ENCODE measurements at regions not wholly inside any gene's neighbourhood (a gene's known extent, or its start where the extent isn't known, plus 50 kb on each side); places are given as distances from the start of the nearest gene placed in this dataset.

DNA sequence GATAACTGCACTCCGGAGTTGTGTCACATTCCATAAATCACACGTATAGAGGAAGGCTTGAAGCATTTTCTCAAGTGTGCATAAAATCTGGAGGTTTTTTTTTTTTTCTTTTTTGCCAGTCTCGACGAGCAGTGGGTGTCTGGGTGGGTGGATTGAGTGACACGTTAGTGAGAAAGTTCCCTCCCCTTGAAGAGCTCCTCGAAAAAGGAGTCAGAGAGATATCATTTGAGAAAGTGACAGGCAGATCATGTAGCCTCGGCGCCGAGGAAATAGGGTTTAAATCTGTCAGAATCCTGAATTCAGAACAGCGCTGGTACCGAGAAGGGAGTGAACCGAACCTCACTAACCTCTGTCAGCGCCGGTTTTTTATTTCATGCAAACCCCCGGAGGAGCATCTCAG lies 269.5 kb upstream of the ARID1B start:
- no peak for DNase-seq (ENCODE audit: low spot score)
- H3K36me3 Mint-ChIP-seq (ENCODE audit: low read depth) = no peaks in the 10 kb centered on the region
- H3K4me1 Mint-ChIP-seq (ENCODE audit: low read depth) = no peaks in the 10 kb centered on the region
- TF ChIP-seq, protein P1, sequence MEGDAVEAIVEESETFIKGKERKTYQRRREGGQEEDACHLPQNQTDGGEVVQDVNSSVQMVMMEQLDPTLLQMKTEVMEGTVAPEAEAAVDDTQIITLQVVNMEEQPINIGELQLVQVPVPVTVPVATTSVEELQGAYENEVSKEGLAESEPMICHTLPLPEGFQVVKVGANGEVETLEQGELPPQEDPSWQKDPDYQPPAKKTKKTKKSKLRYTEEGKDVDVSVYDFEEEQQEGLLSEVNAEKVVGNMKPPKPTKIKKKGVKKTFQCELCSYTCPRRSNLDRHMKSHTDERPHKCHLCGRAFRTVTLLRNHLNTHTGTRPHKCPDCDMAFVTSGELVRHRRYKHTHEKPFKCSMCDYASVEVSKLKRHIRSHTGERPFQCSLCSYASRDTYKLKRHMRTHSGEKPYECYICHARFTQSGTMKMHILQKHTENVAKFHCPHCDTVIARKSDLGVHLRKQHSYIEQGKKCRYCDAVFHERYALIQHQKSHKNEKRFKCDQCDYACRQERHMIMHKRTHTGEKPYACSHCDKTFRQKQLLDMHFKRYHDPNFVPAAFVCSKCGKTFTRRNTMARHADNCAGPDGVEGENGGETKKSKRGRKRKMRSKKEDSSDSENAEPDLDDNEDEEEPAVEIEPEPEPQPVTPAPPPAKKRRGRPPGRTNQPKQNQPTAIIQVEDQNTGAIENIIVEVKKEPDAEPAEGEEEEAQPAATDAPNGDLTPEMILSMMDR (IDR thresholded peaks at IDR 0.05) = no peak
- no peak overlapping the region for H3K4me3 Mint-ChIP-seq (ENCODE audit: unreplicated experiment)
- no peaks in the 10 kb centered on the region for H3K9me3 Mint-ChIP-seq (ENCODE audit: low read depth)
- H3K27ac Mint-ChIP-seq (ENCODE audit: unreplicated experiment) = no peak overlapping the region
- H3K27me3 Mint-ChIP-seq (ENCODE audit: low read depth) = peaks cover 18% of the 10 kb centered on the region

DNA sequence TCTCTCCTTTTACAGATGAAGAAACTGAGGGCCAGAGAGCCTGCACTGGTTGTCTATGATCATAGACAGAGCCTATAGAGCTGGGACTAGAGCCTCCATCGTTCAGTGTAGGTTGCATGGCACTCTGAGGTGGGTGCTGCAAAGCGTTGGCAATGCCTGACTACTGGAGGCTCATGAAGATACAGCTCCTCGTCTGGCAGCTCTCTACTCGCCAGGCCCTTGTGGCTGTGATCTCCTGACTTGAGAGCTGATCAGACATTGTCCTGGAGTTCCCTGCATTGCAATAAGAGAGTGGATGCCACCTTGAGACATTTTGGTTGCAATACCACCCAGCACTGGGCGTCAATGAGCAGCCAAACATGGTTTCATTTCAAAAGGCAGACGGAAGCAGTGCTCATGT lies 270.1 kb upstream of the ARID1B start:
- no peaks in the 10 kb centered on the region for H3K4me1 Mint-ChIP-seq (ENCODE audit: low read depth)
- no peak for DNase-seq (ENCODE audit: low spot score)

GRCh38 chr6:156502969-156503504 lies 274.1 kb upstream of the ARID1B start:
- Mint-ChIP-seq H3K27me3 (ENCODE audit: low read depth) (peaks cover 12% of the 10 kb centered on the region), H3K36me3 (ENCODE audit: low read depth) (no peaks in the 10 kb centered on the region), H3K27ac (ENCODE audit: unreplicated experiment) (no peak overlapping the region), H3K4me3 (ENCODE audit: unreplicated experiment) (no peak overlapping the region), H3K4me1 (ENCODE audit: low read depth) (peaks cover 3% of the 10 kb centered on the region), H3K9me3 (ENCODE audit: low read depth) (no peaks in the 10 kb centered on the region)
- no peak for DNase-seq (ENCODE audit: low spot score)
- TF ChIP-seq, protein P1 (IDR thresholded peaks at IDR 0.05) = no peak

More for the DNA sequence above, 270.1 kb upstream of the ARID1B start:
- H3K27me3 Mint-ChIP-seq (ENCODE audit: low read depth) = peaks cover 15% of the 10 kb centered on the region
- H3K36me3 Mint-ChIP-seq (ENCODE audit: low read depth) = no peaks in the 10 kb centered on the region
- no peak overlapping the region for H3K27ac Mint-ChIP-seq (ENCODE audit: unreplicated experiment)
- TF ChIP-seq, protein P1 (IDR thresholded peaks at IDR 0.05) = no peak
- no peak overlapping the region for H3K4me3 Mint-ChIP-seq (ENCODE audit: unreplicated experiment)
- H3K9me3 Mint-ChIP-seq (ENCODE audit: low read depth) = no peaks in the 10 kb centered on the region

DNA sequence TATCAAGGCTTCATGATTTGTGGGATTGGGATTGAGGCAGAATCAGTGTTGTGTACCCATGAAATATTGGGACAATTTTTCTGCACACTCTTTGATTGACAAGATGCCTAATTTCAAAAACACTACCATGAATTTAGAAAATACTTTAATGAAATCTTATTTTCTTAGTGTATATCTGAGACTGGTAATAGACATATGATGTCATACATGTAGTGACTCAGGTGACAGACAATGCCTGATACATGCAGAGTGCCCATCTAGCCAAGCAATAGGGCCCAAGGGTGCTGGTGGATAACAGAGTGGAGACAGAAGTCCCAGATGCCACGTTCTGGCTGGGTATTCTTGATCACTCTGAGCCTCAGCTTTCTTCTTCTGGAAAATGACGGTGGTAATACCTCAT lies 279.6 kb upstream of the ARID1B start:
- peaks cover 3% of the 10 kb centered on the region for H3K4me1 Mint-ChIP-seq (ENCODE audit: low read depth)
- H3K9me3 Mint-ChIP-seq (ENCODE audit: low read depth) = no peaks in the 10 kb centered on the region
- no peak overlapping the region for H3K27ac Mint-ChIP-seq (ENCODE audit: unreplicated experiment)
- H3K27me3 Mint-ChIP-seq (ENCODE audit: low read depth) = peaks cover 15% of the 10 kb centered on the region
- TF ChIP-seq, protein P1 (IDR thresholded peaks at IDR 0.05) = no peak
- no peak overlapping the region for H3K4me3 Mint-ChIP-seq (ENCODE audit: unreplicated experiment)
- DNase-seq (ENCODE audit: low spot score) = no peak
- no peaks in the 10 kb centered on the region for H3K36me3 Mint-ChIP-seq (ENCODE audit: low read depth)

GRCh38 chr6:156487877-156488276 lies 289.3 kb upstream of the ARID1B start:
- Mint-ChIP-seq H3K4me1 (ENCODE audit: low read depth) (no peaks in the 10 kb centered on the region), H3K27me3 (ENCODE audit: low read depth) (no peaks in the 10 kb centered on the region), H3K36me3 (ENCODE audit: low read depth) (no peaks in the 10 kb centered on the region), H3K27ac (ENCODE audit: unreplicated experiment) (no peak overlapping the region), H3K4me3 (ENCODE audit: unreplicated experiment) (no peak overlapping the region), H3K9me3 (ENCODE audit: low read depth) (peaks cover 5% of the 10 kb centered on the region)
- TF ChIP-seq, protein P1 (IDR thresholded peaks at IDR 0.05) = no peak
- no peak for DNase-seq (ENCODE audit: low spot score)
